H1 (cell line): ENCODE measurements at regions not wholly inside any gene's neighbourhood (a gene's known extent, or its start where the extent isn't known, plus 50 kb on each side); places are given as distances from the start of the nearest gene placed in this dataset.

Source experiments
- CTCF ChIA-PET: fragments of 300-600 bp; sonication (Branson Sonifier 250); formaldehyde crosslinking; loops from one replicate; lab custom pipeline; 2021; ENCODE audit not compliant: partially characterized antibody; lab: Charles Lee
- POLR2A ChIA-PET: fragments of 300-600 bp; sonication (Branson Sonifier 250); formaldehyde crosslinking; loops from one replicate; lab custom pipeline; 2021; ENCODE audit warnings: inconsistent platforms; ENCODE audit not compliant: partially characterized antibody; lab: Charles Lee
- DNase-seq, 2 experiments: peaks; one replicate each; pipeline versions ENCODE4 v3.0.0 to v3.0.0-alpha.2; 2010 to 2022; ENCODE audit warnings: low spot score in 2 of 2, low read depth in 1 of 2, mixed read lengths in 1 of 2
- FAIRE-seq: peaks from 2 replicates; lab custom pipeline; 2011; peaks lifted over from hg19 to GRCh38; lab: Jason Lieb, UNC
- H2AFZ ChIP-seq: 2 replicates; pipeline ENCODE4 v1.8.1; 2012; ENCODE audit warnings: low read length, inconsistent platforms
- H2AK5ac ChIP-seq: 2 replicates; pipeline ENCODE4 v1.6.1; 2013; ENCODE audit warnings: low read depth, low read length
- H2BK120ac ChIP-seq: replicated peaks from 2 replicates; pipeline ENCODE3; 2013; ENCODE audit warnings: low read depth, low read length, inconsistent platforms
- H2BK12ac ChIP-seq: 2 replicates; pipeline ENCODE4 v1.6.1; 2013; ENCODE audit warnings: low read depth, low read length
- H2BK15ac ChIP-seq: 2 replicates; pipeline ENCODE4 v1.6.1; 2013; ENCODE audit warnings: low read length
- H2BK20ac ChIP-seq: 2 replicates; pipeline ENCODE4 v1.6.1; 2013; ENCODE audit warnings: low read length
- H2BK5ac ChIP-seq: 2 replicates; pipeline ENCODE4 v1.6.1; 2013; ENCODE audit warnings: low read depth, low read length
- H3K14ac ChIP-seq: 2 replicates; pipeline ENCODE4 v1.6.1; 2013; ENCODE audit warnings: inconsistent platforms; ENCODE audit not compliant: insufficient read length
- H3K18ac ChIP-seq: 2 replicates; pipeline ENCODE4 v1.6.1; 2013; ENCODE audit warnings: low read length; ENCODE audit errors: extremely low read depth
- H3K23ac ChIP-seq: 2 replicates; pipeline ENCODE4 v1.6.1; 2013; ENCODE audit warnings: inconsistent platforms; ENCODE audit not compliant: insufficient read length
- H3K23me2 ChIP-seq: 2 replicates; pipeline ENCODE4 v1.6.1; 2013; ENCODE audit warnings: low read depth, low read length
- H3K27ac ChIP-seq: 2 replicates; pipeline ENCODE4 v1.6.1; 2011; ENCODE audit warnings: low read depth, low read length, inconsistent platforms
- H3K27me3 ChIP-seq, 4 experiments: replicated peaks in 1 of 4; 1 replicate in 1 of 4; 2 replicates in 3 of 4; pipeline versions ENCODE4 v1.6.1 to v1.8.1; 2011 to 2013; ENCODE audit warnings: low read length in 3 of 4, mild to moderate bottlenecking in 3 of 4, inconsistent platforms in 2 of 4, mixed read lengths in 2 of 4, moderate library complexity in 1 of 4; ENCODE audit not compliant: control insufficient read depth in 3 of 4, insufficient read depth in 3 of 4; ENCODE audit errors: extremely low read depth in 1 of 4
- H3K36me3 ChIP-seq, 4 experiments: 2 replicates each; pipeline versions ENCODE4 v1.6.1 to v1.8.1; 2011 to 2013; ENCODE audit warnings: mild to moderate bottlenecking in 4 of 4, low read length in 3 of 4, moderate library complexity in 2 of 4, control low read depth in 1 of 4, inconsistent platforms in 1 of 4; ENCODE audit not compliant: insufficient read depth in 4 of 4, control insufficient read depth in 2 of 4
- H3K4ac ChIP-seq: replicated peaks from 2 replicates; pipeline ENCODE3; 2013; ENCODE audit warnings: low read length, low read depth, mixed read lengths, inconsistent platforms; ENCODE audit not compliant: insufficient read length
- H3K4me1 ChIP-seq, 4 experiments: replicated peaks in 1 of 4; 1 replicate in 1 of 4; 2 replicates in 3 of 4; pipeline versions ENCODE4 v1.6.1 to v1.8.1; 2011 to 2013; ENCODE audit warnings: low read length in 3 of 4, inconsistent platforms in 2 of 4, mixed read lengths in 1 of 4; ENCODE audit not compliant: insufficient read depth in 4 of 4, control insufficient read depth in 3 of 4
- H3K4me2 ChIP-seq, 2 experiments: 2 replicates each; pipeline versions ENCODE4 v1.6.1 to v1.8.1; 2011 to 2013; ENCODE audit warnings: low read depth in 2 of 2, low read length in 2 of 2, control low read depth in 1 of 2, inconsistent platforms in 1 of 2, mild to moderate bottlenecking in 1 of 2; ENCODE audit not compliant: insufficient read depth in 1 of 2
- H3K4me3 ChIP-seq, 4 experiments: fragments of 200-600, 300-600 bp in 1 of 4; sonication (generic), shearing (Covaris generic), sonication (Bioruptor Twin) in 1 of 4; 2 replicates each; pipeline versions ENCODE4 v1.5.1 to v1.8.1; 2011 to 2016; ENCODE audit warnings: low read length in 4 of 4, low read depth in 3 of 4, control low read depth in 2 of 4, inconsistent platforms in 2 of 4, mild to moderate bottlenecking in 2 of 4, mixed read lengths in 1 of 4, moderate library complexity in 1 of 4; ENCODE audit not compliant: insufficient read depth in 2 of 4; ENCODE audit errors: extremely low read depth in 1 of 4
- H3K56ac ChIP-seq: replicated peaks from 2 replicates; pipeline ENCODE3; 2013; ENCODE audit warnings: low read depth, mild to moderate bottlenecking, mixed read lengths, low read length, inconsistent platforms; ENCODE audit not compliant: insufficient read length
- H3K79me1 ChIP-seq: 2 replicates; pipeline ENCODE4 v1.6.1; 2013; ENCODE audit warnings: low read depth, low read length, control low read depth
- H3K79me2 ChIP-seq, 2 experiments: 2 replicates each; pipeline versions ENCODE4 v1.6.1 to v1.8.1; 2012 to 2013; ENCODE audit warnings: low read length in 2 of 2, mild to moderate bottlenecking in 2 of 2, inconsistent platforms in 1 of 2; ENCODE audit not compliant: insufficient read depth in 2 of 2, control insufficient read depth in 1 of 2
- H3K9ac ChIP-seq, 4 experiments: replicated peaks in 1 of 4; 1 replicate in 1 of 4; 2 replicates in 3 of 4; pipeline versions ENCODE4 v1.6.1 to v1.8.1; 2011 to 2013; ENCODE audit warnings: low read depth in 3 of 4, low read length in 3 of 4, control low read depth in 2 of 4, mild to moderate bottlenecking in 2 of 4, moderate library complexity in 2 of 4, inconsistent platforms in 1 of 4; ENCODE audit errors: extremely low read depth in 1 of 4
- H3K9me3 ChIP-seq, 2 experiments: 2 replicates each; pipeline versions ENCODE4 v1.6.1 to v1.8.1; 2012 to 2013; ENCODE audit warnings: mild to moderate bottlenecking in 2 of 2, moderate library complexity in 2 of 2, control low read depth in 1 of 2, inconsistent platforms in 1 of 2, low read depth in 1 of 2, low read length in 1 of 2, mixed read lengths in 1 of 2; ENCODE audit not compliant: insufficient read depth in 2 of 2
- H4K20me1 ChIP-seq, 2 experiments: replicated peaks in 1 of 2; 2 replicates each; pipeline versions ENCODE3 to v1.8.1; 2011 to 2013; ENCODE audit warnings: inconsistent platforms in 2 of 2, low read length in 2 of 2, mild to moderate bottlenecking in 1 of 2; ENCODE audit not compliant: insufficient read depth in 2 of 2, control insufficient read depth in 1 of 2
- H4K5ac ChIP-seq: 2 replicates; pipeline ENCODE4 v1.6.1; 2013; ENCODE audit warnings: low read length, low read depth, mixed read lengths, inconsistent platforms; ENCODE audit not compliant: insufficient read length
- H4K8ac ChIP-seq: 2 replicates; pipeline ENCODE4 v1.8.0; 2013; ENCODE audit warnings: mild to moderate bottlenecking, moderate library complexity, low read length, inconsistent platforms; ENCODE audit not compliant: insufficient read depth; ENCODE audit errors: extremely low read depth
- H4K91ac ChIP-seq: replicated peaks from 2 replicates; pipeline ENCODE3; 2013; ENCODE audit warnings: low read length, mixed read lengths, inconsistent platforms; ENCODE audit not compliant: insufficient read length
- BRCA1 ChIP-seq: IDR thresholded peaks from 2 replicates; pipeline ENCODE4 v1.6.1; 2012; ENCODE audit warnings: low read depth, low read length, improper control_type of control experiment
- CEBPB ChIP-seq: IDR thresholded peaks from 2 replicates; pipeline ENCODE4 v1.6.1; 2012; ENCODE audit warnings: low read depth, low read length
- EGR1 ChIP-seq: IDR thresholded peaks from 2 replicates; pipeline ENCODE4 v1.6.1; 2011; ENCODE audit warnings: low read depth, low read length, borderline replicate concordance
- EP300 ChIP-seq, 2 experiments: IDR thresholded peaks; 1 replicate in 1 of 2; 2 replicates in 1 of 2; pipeline ENCODE4 v1.6.1; 2011 to 2012; ENCODE audit warnings: low read depth in 2 of 2, low read length in 2 of 2, mild to moderate bottlenecking in 2 of 2, borderline replicate concordance in 1 of 2, inconsistent platforms in 1 of 2, moderate library complexity in 1 of 2
- KDM4A ChIP-seq: IDR thresholded peaks from one replicate; pipeline ENCODE4 v1.7.1; 2012; ENCODE audit warnings: low read depth, mild to moderate bottlenecking, moderate library complexity, low read length, inconsistent platforms; ENCODE audit not compliant: severe bottlenecking
- NANOG ChIP-seq: IDR thresholded peaks from 2 replicates; pipeline ENCODE4 v1.6.1; 2011; ENCODE audit warnings: low read length, low read depth, mild to moderate bottlenecking, inconsistent platforms; ENCODE audit not compliant: insufficient read depth, poor library complexity, severe bottlenecking
- RXRA ChIP-seq: IDR thresholded peaks from 2 replicates; pipeline ENCODE4 v1.6.1; 2011; ENCODE audit warnings: low read depth, mild to moderate bottlenecking, low read length, moderate library complexity; ENCODE audit not compliant: insufficient read depth
- SIN3A ChIP-seq, 2 experiments: IDR thresholded peaks in 1 of 2; conservative IDR thresholded peaks in 1 of 2; 2 replicates each; pipeline ENCODE4 v1.6.1; 2011 to 2012; ENCODE audit warnings: low read length in 2 of 2, improper control_type of control experiment in 1 of 2, low read depth in 1 of 2, mild to moderate bottlenecking in 1 of 2
- SP1 ChIP-seq: IDR thresholded peaks from 2 replicates; pipeline ENCODE4 v1.6.1; 2011; ENCODE audit warnings: low read depth, low read length
- SP2 ChIP-seq: IDR thresholded peaks from 2 replicates; pipeline ENCODE4 v1.6.1; 2012; ENCODE audit warnings: mild to moderate bottlenecking, low read length, inconsistent platforms
- SP4 ChIP-seq: IDR thresholded peaks from 2 replicates; pipeline ENCODE4 v1.6.1; 2012; ENCODE audit warnings: low read length, inconsistent platforms
- TCF12 ChIP-seq: IDR thresholded peaks from 2 replicates; pipeline ENCODE4 v1.6.1; 2011; ENCODE audit warnings: low read depth, mild to moderate bottlenecking, low read length
- WGBS, 2 experiments: shearing (Covaris generic) in 1 of 2; methylation state at CpG; one replicate each; pipeline versions ENCODE4 v1.1.6 to v1.1.7; 2013 to 2015; ENCODE audit warnings: low lambda C conversion rate in 2 of 2, mixed read lengths in 2 of 2, inconsistent platforms in 1 of 2, low coverage in 1 of 2, missing lambda C conversion rate in 1 of 2; ENCODE audit not compliant: insufficient replicate concordance in 2 of 2, insufficient coverage in 1 of 2, insufficient read length in 1 of 2; ENCODE audit errors: extremely low coverage in 1 of 2, missing lambda C conversion rate in 1 of 2; 5-methylcytosine and 5-hydroxymethylcytosine counted together
- TF ChIP-seq, protein P1 (sequence below): IDR thresholded peaks from 2 replicates; pipeline ENCODE4 v1.6.1; 2012; ENCODE audit warnings: inconsistent platforms

DNA sequence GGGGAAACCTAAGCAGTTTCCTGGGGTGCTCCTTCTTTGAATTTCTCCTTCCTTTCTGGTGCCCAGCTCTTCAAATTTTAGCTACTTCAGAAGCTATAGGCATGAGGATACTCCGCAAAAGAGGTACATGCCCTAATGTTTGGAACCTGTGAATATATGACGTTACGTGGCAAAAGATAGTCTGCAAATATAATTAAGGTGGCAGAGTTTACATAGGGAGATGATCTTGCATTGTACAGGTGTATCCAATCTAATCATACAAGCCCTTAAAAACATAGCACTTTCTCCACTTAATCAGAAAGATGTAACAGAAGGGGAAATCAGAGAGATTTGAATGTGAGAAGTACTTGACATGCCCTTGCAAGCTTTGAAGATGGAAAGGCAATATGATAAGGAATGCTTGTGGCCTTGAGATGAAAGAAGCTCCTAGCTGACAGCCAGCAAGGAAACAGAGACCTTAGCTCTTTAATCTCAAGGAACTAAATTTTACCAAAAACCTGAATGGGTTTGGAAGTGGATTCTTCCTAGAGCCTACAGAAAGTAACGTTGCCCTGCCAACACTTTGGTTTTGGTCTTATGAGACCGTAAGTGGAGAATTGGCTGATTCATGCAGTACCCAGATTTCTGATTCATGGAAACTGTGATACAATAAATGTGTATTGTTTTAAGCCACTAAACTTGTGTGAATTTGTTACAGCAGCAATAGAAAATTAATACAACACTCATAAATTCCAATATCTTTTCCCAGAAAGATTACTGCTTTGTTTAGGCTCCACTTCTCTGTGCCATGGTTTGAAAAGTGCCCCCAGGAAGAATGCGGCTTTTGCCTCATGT is 268.4 kb downstream of the FAM170A start:
- H4K8ac ChIP-seq = no peak overlapping the region
- H3K79me2 ChIP-seq = no peaks in the 10 kb centered on the region
- DNase-seq (no peak), FAIRE-seq (no peak)
- H3K79me1 ChIP-seq = no peaks in the 10 kb centered on the region
- no peak overlapping the region for H3K18ac ChIP-seq
- no peak overlapping the region for H2AK5ac ChIP-seq
- H3K4me2 ChIP-seq = no peak overlapping the region
- no peaks in the 10 kb centered on the region for H3K23me2 ChIP-seq
- H3K4me1 ChIP-seq = no peaks in the 10 kb centered on the region
- no peak overlapping the region for H3K14ac ChIP-seq
- H3K4me3 ChIP-seq = no peak overlapping the region
- CTCF ChIA-PET = interaction anchor here (1.5 kb wide), 1 partner anchor 10 kb away, joined by 4 read pairs; no protein-coding TSS in a partner anchor
- H3K27me3 ChIP-seq = no peaks in the 10 kb centered on the region
- H3K56ac ChIP-seq = no peak overlapping the region
- no peak overlapping the region for H4K5ac ChIP-seq
- H2BK5ac ChIP-seq = no peak overlapping the region
- POLR2A ChIA-PET = no interaction called here
- no peak overlapping the region for H3K23ac ChIP-seq
- H2AFZ ChIP-seq = no peak overlapping the region
- no peaks in the 10 kb centered on the region for H4K20me1 ChIP-seq
- WGBS, 2 experiments = 89% methylated on average over 6 of the region's 6 CpGs; no CpG with 5 or more reads in 1 of the 2 experiments
- no peak overlapping the region for H3K27ac ChIP-seq
- no peak overlapping the region for H3K9ac ChIP-seq
- H2BK20ac ChIP-seq = no peak overlapping the region
- H3K9me3 ChIP-seq = no peaks in the 10 kb centered on the region
- H2BK15ac ChIP-seq = no peak overlapping the region
- H2BK12ac ChIP-seq = no peak overlapping the region
- H3K36me3 ChIP-seq = no peaks in the 10 kb centered on the region
- no peak overlapping the region for H4K91ac ChIP-seq
- H3K4ac ChIP-seq = no peak overlapping the region
- H2BK120ac ChIP-seq = no peak overlapping the region
- TF ChIP-seq RXRA (no peak), SIN3A (conservative IDR thresholded peaks at IDR 0.05 in 1 of 2, IDR thresholded peaks at IDR 0.05 in 1 of 2; ENCODE audit: low read depth in 1 of 2, low read length in 2 of 2) (no peak), SP4 (no peak), NANOG (no peak), EP300 (IDR thresholded peaks at IDR 0.05; ENCODE audit: borderline replicate concordance in 1 of 2, low read depth in 2 of 2, low read length in 2 of 2) (no peak), EGR1 (no peak), SP2 (no peak), CEBPB (no peak), TCF12 (no peak), BRCA1 (no peak), SP1 (no peak), KDM4A (no peak)
- TF ChIP-seq, protein P1, sequence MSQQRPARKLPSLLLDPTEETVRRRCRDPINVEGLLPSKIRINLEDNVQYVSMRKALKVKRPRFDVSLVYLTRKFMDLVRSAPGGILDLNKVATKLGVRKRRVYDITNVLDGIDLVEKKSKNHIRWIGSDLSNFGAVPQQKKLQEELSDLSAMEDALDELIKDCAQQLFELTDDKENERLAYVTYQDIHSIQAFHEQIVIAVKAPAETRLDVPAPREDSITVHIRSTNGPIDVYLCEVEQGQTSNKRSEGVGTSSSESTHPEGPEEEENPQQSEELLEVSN = no peak
